ENCODE measurements at regions not wholly inside any gene's neighbourhood (a gene's known extent, or its start where the extent isn't known, plus 50 kb on each side); places are given as distances from the start of the nearest gene placed in this dataset.
"Not testable (repeated sequence)": the region's sequence is repeated elsewhere in the genome, so short reads cannot be mapped to it uniquely, and the experiment has no call there.

- DNase-seq: not testable (repeated sequence)
Observed at GRCh38 chr7:128561116-128561722, 84.7 kb downstream of the METTL2B start.

DNA sequence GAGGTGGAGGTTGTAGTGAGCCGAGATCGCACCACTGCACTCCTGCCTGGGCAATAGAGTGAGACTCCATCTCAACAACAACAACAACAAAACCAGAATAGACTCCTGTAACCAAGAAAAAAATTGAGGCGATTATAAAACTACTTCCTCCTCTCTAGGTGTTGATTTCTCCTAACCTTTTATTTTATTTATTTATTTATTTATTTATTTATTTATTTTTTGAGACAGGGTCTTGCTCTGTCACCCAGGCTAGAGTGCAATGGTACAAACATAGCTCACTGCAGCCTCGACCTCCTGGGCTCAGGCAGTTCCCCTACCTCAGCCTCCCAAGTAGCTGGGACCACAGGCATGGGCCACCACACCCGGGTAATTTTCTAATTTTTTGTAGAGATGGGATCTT, 86.2 kb downstream of the METTL2B start:
- DNase-seq: not testable (repeated sequence)

DNA sequence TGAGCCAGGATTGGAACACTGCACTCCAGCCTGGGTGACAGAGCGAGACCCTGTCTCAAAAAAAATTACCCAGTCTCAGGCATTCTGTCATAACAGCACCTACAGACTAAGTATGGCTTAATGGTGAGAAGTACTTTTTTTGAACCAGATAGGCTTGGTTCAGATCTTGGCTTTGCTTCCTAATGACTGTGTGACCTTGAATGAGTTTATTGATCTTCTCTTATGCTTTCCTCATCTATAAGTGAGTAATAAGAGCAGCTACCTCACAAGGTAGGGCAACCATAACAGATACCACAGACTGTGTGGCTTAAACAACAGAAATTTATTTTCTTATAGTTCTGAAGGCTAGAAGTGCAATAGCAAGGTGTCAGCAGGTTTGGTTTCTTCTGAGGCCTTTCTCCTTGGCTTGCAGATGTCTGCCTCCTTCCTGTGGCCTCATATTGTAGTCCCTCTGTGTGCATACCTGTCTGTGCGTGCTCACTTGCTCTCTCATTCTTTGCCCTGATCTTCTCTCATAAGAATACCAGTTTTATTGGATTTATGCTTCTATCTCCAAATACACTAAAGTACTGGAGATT, 87.7 kb downstream of the METTL2B start:
- DNase-seq: not testable (repeated sequence)

- DNase-seq: not testable (repeated sequence)
Observed at GRCh38 chr7:128564932-128565864, 88.7 kb downstream of the METTL2B start.

DNA sequence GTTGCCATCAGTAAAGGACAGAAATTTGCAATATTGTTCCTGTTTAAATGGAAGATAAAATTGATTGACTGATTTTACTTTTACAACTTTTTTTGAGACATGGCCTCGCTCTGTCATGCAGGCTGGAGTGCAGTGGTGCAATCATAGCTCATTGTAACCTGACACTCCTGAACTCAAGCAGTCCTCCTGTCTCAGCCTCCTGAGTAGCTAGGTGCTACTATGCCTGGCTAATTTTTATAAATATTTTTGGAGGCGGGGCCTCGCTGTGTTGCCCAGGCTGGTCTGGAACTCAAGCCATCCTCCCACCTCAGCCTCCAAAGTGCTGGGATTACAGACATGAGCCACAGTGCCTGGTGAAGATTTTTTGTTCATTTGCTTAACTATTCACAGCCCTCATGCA, 96.8 kb upstream of the GARIN1A start:
- DNase-seq: not testable (repeated sequence)

GRCh38 chr7:128576953-128577352, 95.1 kb upstream of the GARIN1A start:
- not testable (repeated sequence) for DNase-seq

DNA sequence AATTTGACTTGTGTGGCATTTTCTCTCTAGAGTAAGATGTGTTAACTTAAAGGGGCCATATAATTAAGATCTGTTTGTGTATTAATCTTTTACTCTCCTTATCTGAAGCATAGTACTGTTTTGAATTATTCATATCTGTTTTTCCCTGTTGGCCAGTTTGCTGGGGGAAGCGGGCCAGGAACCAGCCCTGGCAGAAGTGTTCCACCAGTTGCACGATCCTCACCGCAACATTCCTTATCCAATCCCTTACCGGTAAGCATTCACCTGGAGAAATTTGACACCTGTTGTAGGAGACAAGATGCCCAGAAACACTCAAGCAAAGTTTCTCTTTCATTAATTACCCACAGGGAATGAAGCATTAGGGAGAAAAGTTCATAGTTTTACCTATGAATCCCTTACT, 92.2 kb upstream of the GARIN1A start:
- not testable (repeated sequence) for DNase-seq

- not testable (repeated sequence) for DNase-seq
Observed at GRCh38 chr7:128581100-128581499, 91.0 kb upstream of the GARIN1A start.

- not testable (repeated sequence) for DNase-seq
Observed at GRCh38 chr7:128581825-128582561, 90.1 kb upstream of the GARIN1A start.

- not testable (repeated sequence) for DNase-seq
Observed at GRCh38 chr7:128586715-128587114, 85.4 kb upstream of the GARIN1A start.

- DNase-seq: no peak
Observed at GRCh38 chr7:128591705-128592104, 80.4 kb upstream of the GARIN1A start.

DNA sequence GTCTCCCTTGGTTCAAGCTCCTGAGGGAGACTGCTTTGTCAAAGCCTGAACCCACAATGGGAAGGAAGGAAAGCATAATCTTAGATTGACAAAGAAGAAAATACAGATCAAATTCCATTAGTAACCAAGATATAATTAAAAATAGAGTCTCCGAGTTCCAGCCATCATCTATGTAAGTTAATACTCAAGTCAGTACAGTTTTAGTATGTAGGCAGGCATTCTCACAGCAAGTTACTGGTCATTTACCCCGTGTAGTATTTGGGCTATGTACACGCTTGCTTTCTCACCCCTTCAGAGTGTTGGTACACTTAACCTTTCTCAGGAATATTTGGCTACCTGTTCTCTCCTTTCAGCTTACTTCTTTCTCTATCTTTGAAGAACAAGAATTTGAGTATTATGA, 79.9 kb upstream of the GARIN1A start:
- DNase-seq: not testable (repeated sequence)

GRCh38 chr7:128594061-128594460, 78.0 kb upstream of the GARIN1A start:
- DNase-seq: not testable (repeated sequence)

- not testable (repeated sequence) for DNase-seq
Observed at GRCh38 chr7:128596336-128597128, 75.6 kb upstream of the GARIN1A start.

DNA sequence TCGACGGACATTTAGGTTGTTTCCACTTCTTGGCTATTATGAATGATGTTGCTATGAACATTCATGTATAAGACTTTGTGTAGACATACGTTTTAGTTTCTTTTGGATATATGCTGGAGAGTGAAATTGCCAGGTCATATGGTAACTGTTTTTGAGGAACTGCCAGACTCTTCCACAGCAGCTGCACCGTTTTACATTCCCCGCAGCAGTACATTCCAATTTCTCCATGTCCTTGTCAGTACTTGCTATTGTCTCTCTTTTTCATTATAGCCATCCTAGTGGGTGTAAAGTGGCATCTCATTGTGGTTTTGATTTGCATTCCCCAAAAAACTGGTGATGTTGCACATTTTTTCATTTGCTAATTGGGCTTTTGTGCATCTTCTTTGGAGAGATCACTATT, 73.1 kb upstream of the GARIN1A start:
- DNase-seq: not testable (repeated sequence)

- DNase-seq: peak; percentile 3
Observed at GRCh38 chr7:128608678-128609421, 63.2 kb upstream of the GARIN1A start.

GRCh38 chr7:128613366-128613765, 58.7 kb upstream of the GARIN1A start:
- not testable (repeated sequence) for DNase-seq

GRCh38 chr7:128614812-128615211, 57.3 kb upstream of the GARIN1A start:
- not testable (repeated sequence) for DNase-seq

- not testable (repeated sequence) for DNase-seq
Observed at GRCh38 chr7:128616799-128617198, 55.3 kb upstream of the GARIN1A start.
